BJ (cell line): ENCODE measurements at regions not wholly inside any gene's neighbourhood (a gene's known extent, or its start where the extent isn't known, plus 50 kb on each side); places are given as distances from the start of the nearest gene placed in this dataset.

ENCODE experiments used
- CTCF ChIA-PET: fragments of 350-600 bp; formaldehyde crosslinking; extraction: SDS; loops from one replicate; lab custom pipeline; 2021; ENCODE audit warnings: antibody characterized with exemption, inconsistent platforms; lab: Yijun Ruan, JAX
- POLR2A ChIA-PET: fragments of 300-600 bp; sonication (Branson Sonifier 250); formaldehyde crosslinking; extraction: SDS; loops from one replicate; lab custom pipeline; 2021; ENCODE audit warnings: antibody characterized with exemption; lab: Charles Lee
- DNase-seq: peaks from one replicate; pipeline ENCODE4 v3.0.0-alpha.2; 2011; ENCODE audit warnings: low read depth
- H3K27me3 ChIP-seq: 2 replicates; pipeline ENCODE4 v1.6.0; 2011; ENCODE audit warnings: low read length; ENCODE audit not compliant: control insufficient read depth, insufficient read depth
- H3K36me3 ChIP-seq: 2 replicates; pipeline ENCODE4 v1.5.1; 2011; ENCODE audit warnings: low read length; ENCODE audit not compliant: control insufficient read depth, insufficient read depth
- H3K4me3 ChIP-seq: 2 replicates; pipeline ENCODE4 v1.5.1; 2011; ENCODE audit warnings: low read depth, mild to moderate bottlenecking, control low read depth, low read length
- TF ChIP-seq, protein P1 (sequence below): IDR thresholded peaks from 2 replicates; pipeline ENCODE4 v1.5.1; 2011; ENCODE audit warnings: low read depth, mild to moderate bottlenecking, control low read depth, inconsistent platforms, low read length, moderate library complexity; ENCODE audit not compliant: insufficient read depth

DNA sequence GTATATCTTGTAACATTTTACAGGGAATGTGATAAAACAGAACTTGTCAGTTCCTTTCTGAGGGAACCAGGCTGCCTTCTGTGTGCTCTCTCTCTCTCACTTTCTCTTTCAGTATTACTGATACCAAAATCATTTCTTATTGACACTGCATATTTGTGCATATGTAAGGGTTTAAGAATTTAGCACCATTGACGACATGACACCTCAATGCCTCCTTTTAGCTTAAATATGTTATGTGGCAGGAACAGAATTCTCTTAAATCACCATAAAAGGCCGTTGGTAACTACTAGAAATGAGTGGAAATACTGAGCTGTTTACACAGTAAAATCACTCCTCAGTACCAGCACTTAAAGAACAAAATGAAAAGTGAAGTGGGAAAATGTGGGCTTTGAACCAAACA lies 457.7 kb upstream of the SYT1 start:
- DNase-seq = no peak
- Histone ChIP-seq H3K27me3 (no peaks in the 10 kb centered on the region), H3K4me3 (no peak overlapping the region), H3K36me3 (no peaks in the 10 kb centered on the region)
- TF ChIP-seq, protein P1, sequence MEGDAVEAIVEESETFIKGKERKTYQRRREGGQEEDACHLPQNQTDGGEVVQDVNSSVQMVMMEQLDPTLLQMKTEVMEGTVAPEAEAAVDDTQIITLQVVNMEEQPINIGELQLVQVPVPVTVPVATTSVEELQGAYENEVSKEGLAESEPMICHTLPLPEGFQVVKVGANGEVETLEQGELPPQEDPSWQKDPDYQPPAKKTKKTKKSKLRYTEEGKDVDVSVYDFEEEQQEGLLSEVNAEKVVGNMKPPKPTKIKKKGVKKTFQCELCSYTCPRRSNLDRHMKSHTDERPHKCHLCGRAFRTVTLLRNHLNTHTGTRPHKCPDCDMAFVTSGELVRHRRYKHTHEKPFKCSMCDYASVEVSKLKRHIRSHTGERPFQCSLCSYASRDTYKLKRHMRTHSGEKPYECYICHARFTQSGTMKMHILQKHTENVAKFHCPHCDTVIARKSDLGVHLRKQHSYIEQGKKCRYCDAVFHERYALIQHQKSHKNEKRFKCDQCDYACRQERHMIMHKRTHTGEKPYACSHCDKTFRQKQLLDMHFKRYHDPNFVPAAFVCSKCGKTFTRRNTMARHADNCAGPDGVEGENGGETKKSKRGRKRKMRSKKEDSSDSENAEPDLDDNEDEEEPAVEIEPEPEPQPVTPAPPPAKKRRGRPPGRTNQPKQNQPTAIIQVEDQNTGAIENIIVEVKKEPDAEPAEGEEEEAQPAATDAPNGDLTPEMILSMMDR = no peak
- ChIA-PET CTCF (interaction anchor here (1.0 kb wide), 1 partner anchor 14 kb away, joined by 3 read pairs; no protein-coding TSS in a partner anchor), POLR2A (no interaction called here)

DNA sequence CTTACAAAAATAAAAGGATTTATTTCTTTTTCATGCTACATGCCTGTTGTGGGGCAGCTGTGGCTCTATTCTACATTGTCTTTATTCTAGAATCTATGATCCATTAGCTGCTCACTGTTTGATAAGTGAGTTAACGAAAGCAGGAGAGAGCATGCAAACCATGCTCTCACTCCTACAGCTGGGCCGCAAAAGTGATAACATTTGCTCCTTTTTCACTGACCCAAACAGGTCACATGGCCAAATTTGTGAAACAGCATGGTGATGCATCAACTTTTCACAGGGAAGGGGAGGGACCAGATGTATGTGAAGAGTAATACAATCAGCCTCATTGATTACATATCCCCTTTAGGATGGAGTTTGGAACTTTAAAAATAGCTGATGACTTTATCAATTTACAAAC lies 456.9 kb upstream of the SYT1 start:
- CTCF ChIA-PET = interaction anchor here (1.0 kb wide), 1 partner anchor 15 kb away, joined by 3 read pairs; no protein-coding TSS in a partner anchor
- POLR2A ChIA-PET = no interaction called here
- DNase-seq = no peak
- Histone ChIP-seq H3K36me3 (no peaks in the 10 kb centered on the region), H3K4me3 (no peak overlapping the region), H3K27me3 (no peaks in the 10 kb centered on the region)
- TF ChIP-seq, protein P1 = no peak

DNA sequence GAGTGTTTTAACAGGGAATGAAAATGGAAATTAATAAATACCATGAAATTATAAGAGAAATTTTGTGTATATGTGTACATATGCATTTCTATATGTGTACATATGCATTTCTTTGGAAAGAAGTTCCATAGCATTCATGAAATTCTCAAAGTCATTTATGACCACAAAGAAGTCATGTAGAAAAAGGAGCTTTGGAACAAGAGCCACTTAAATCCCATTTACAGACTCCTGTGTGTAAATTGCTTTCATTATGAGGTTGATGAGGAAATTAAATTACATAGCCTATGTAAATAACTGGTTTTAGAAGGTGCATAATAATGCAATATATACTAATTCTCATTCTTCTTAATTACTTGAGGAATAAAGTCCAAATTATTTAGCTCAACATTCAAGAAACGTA lies 450.5 kb upstream of the SYT1 start:
- TF ChIP-seq, protein P1 = no peak
- DNase-seq = no peak
- no peak overlapping the region for H3K4me3 ChIP-seq
- ChIA-PET POLR2A (no interaction called here), CTCF (no interaction called here)
- H3K27me3 ChIP-seq = no peaks in the 10 kb centered on the region
- no peaks in the 10 kb centered on the region for H3K36me3 ChIP-seq

DNA sequence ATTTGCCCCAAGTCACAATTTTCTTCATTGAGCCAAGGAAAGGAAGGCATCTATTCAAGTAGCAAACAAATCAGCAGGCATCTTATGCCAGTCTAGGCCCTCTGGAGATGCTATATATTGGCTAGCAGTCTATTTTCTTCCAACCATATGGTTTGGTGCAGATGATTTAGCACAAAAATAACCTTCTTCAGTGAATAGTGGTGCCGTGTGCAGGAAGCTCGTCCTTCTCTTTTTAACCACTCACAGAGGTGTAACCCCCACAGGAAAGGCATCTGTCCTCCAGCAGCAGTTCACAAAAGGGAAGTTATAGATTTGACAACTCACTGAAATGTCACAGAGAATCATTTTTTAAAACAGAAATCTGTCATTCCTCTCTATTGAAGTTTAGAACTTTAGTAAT lies 445.7 kb upstream of the SYT1 start:
- H3K27me3 ChIP-seq = no peaks in the 10 kb centered on the region
- H3K36me3 ChIP-seq = no peaks in the 10 kb centered on the region
- no peak overlapping the region for H3K4me3 ChIP-seq
- POLR2A ChIA-PET = no interaction called here
- DNase-seq = no peak
- CTCF ChIA-PET = no interaction called here
- TF ChIP-seq, protein P1 = no peak

DNA sequence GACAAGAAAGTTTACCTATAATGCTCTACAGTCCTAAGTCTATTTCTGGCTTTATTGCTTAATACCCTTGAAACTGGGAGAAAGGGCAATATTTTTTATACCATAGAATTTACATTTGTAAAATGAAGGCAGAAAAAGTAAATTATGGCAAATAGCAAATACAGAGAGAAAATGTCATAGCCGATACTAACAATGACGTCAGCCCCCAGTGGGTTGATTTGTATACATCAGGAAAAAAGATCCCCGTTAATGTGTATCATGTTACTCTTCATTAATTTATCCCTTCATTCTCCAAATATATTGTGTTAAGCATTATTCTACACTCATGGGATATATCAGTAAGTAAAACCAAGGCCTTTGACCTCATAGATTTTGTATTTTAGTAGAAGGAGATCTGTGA lies 445.1 kb upstream of the SYT1 start:
- CTCF ChIA-PET = no interaction called here
- POLR2A ChIA-PET = no interaction called here
- TF ChIP-seq, protein P1 = no peak
- Histone ChIP-seq H3K4me3 (no peak overlapping the region), H3K36me3 (no peaks in the 10 kb centered on the region), H3K27me3 (no peaks in the 10 kb centered on the region)
- DNase-seq = no peak
